GM23338 (cell line): ENCODE measurements at regions not wholly inside any gene's neighbourhood (a gene's known extent, or its start where the extent isn't known, plus 50 kb on each side); places are given as distances from the start of the nearest gene placed in this dataset.

ENCODE experiments used
- EZH2 ChIP-seq: fragments of 200-600 bp; sonication (generic); IDR thresholded peaks from one replicate; pipeline ENCODE4 v1.8.0; 2017; ENCODE audit warnings: antibody characterized with exemption, mild to moderate bottlenecking, low read depth; ENCODE audit not compliant: unreplicated experiment
- EZH2phosphoT487 ChIP-seq: fragments of 200-600 bp; sonication (generic); IDR thresholded peaks from one replicate; pipeline ENCODE4 v1.8.1; 2018; ENCODE audit warnings: antibody characterized with exemption; ENCODE audit not compliant: unreplicated experiment
- POLR2AphosphoS5 ChIP-seq: IDR thresholded peaks from 2 replicates; pipeline ENCODE4 v1.6.1; 2016; ENCODE audit warnings: antibody characterized with exemption, low read depth
- TF ChIP-seq, protein P1 (sequence below): IDR thresholded peaks from one replicate; pipeline ENCODE4 v1.6.1; 2018; ENCODE audit warnings: antibody characterized with exemption; ENCODE audit not compliant: unreplicated experiment
- TF ChIP-seq, protein P2 (sequence below), 2 experiments: fragments of 200-600 bp in 1 of 2; sonication (generic) in 1 of 2; conservative IDR thresholded peaks; 2 replicates each; pipeline versions ENCODE4 v1.5.1 to v1.6.1; 2016 to 2017; ENCODE audit warnings: antibody characterized with exemption in 2 of 2, low read depth in 2 of 2, mild to moderate bottlenecking in 2 of 2, moderate library complexity in 1 of 2
- TF ChIP-seq, protein P3 (sequence below): IDR thresholded peaks from 2 replicates; pipeline ENCODE4 v1.6.1; 2016; ENCODE audit warnings: antibody characterized with exemption

DNA sequence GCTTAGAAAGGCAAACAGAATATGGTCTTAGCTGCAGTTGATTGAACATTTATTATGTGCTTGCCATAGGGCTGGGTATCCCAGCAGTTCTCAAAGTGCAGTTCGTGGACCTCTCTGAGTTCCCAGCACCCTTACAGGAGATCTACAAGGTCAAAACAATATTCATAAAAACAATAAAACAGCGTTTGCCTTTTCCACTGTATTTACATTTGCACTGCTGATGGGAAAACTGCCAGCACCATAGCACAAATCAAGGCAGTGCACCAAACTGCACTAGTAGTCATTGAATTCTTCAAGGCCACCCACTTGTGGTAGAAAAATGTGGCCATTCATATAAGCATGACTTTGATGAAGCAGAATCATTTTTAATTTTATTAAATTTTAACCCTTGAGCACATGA lies 128.1 kb downstream of the CCDC34 start:
- TF ChIP-seq, protein P1, sequence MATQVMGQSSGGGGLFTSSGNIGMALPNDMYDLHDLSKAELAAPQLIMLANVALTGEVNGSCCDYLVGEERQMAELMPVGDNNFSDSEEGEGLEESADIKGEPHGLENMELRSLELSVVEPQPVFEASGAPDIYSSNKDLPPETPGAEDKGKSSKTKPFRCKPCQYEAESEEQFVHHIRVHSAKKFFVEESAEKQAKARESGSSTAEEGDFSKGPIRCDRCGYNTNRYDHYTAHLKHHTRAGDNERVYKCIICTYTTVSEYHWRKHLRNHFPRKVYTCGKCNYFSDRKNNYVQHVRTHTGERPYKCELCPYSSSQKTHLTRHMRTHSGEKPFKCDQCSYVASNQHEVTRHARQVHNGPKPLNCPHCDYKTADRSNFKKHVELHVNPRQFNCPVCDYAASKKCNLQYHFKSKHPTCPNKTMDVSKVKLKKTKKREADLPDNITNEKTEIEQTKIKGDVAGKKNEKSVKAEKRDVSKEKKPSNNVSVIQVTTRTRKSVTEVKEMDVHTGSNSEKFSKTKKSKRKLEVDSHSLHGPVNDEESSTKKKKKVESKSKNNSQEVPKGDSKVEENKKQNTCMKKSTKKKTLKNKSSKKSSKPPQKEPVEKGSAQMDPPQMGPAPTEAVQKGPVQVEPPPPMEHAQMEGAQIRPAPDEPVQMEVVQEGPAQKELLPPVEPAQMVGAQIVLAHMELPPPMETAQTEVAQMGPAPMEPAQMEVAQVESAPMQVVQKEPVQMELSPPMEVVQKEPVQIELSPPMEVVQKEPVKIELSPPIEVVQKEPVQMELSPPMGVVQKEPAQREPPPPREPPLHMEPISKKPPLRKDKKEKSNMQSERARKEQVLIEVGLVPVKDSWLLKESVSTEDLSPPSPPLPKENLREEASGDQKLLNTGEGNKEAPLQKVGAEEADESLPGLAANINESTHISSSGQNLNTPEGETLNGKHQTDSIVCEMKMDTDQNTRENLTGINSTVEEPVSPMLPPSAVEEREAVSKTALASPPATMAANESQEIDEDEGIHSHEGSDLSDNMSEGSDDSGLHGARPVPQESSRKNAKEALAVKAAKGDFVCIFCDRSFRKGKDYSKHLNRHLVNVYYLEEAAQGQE: no peak
- TF ChIP-seq, protein P2, sequence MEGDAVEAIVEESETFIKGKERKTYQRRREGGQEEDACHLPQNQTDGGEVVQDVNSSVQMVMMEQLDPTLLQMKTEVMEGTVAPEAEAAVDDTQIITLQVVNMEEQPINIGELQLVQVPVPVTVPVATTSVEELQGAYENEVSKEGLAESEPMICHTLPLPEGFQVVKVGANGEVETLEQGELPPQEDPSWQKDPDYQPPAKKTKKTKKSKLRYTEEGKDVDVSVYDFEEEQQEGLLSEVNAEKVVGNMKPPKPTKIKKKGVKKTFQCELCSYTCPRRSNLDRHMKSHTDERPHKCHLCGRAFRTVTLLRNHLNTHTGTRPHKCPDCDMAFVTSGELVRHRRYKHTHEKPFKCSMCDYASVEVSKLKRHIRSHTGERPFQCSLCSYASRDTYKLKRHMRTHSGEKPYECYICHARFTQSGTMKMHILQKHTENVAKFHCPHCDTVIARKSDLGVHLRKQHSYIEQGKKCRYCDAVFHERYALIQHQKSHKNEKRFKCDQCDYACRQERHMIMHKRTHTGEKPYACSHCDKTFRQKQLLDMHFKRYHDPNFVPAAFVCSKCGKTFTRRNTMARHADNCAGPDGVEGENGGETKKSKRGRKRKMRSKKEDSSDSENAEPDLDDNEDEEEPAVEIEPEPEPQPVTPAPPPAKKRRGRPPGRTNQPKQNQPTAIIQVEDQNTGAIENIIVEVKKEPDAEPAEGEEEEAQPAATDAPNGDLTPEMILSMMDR (conservative IDR thresholded peaks at IDR 0.05; ENCODE audit: low read depth in 2 of 2): no peak
- TF ChIP-seq POLR2AphosphoS5: no peak
- no peak for TF ChIP-seq EZH2
- no peak for TF ChIP-seq EZH2phosphoT487
- TF ChIP-seq, protein P3, sequence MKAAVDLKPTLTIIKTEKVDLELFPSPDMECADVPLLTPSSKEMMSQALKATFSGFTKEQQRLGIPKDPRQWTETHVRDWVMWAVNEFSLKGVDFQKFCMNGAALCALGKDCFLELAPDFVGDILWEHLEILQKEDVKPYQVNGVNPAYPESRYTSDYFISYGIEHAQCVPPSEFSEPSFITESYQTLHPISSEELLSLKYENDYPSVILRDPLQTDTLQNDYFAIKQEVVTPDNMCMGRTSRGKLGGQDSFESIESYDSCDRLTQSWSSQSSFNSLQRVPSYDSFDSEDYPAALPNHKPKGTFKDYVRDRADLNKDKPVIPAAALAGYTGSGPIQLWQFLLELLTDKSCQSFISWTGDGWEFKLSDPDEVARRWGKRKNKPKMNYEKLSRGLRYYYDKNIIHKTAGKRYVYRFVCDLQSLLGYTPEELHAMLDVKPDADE: no peak
